ENCODE measurements at regions not wholly inside any gene's neighbourhood (a gene's known extent, or its start where the extent isn't known, plus 50 kb on each side); places are given as distances from the start of the nearest gene placed in this dataset.

DNA sequence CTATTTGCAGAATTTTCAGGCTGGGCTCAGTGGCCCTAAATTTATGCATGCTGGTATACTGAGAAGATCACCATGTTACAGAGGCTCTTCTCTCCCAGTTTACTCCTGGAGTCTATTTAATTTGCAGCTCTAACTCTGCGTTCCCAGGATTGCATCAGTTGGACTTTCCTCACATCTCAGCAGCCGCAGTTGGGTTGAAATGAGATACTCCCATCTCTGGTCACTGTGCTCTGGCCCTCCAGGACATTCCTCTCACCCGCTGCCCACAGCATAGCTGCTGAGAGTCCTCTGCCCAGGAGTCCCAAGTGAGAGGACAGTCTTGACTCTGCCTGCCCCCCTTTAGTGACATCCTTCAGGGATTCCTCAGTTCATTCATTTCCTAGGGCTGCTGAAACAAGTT, 150.9 kb downstream of the LACC1 start:
- Histone ChIP-seq H3K4me3 (ENCODE audit: low read depth, low read length) (no peak overlapping the region), H3K4me1 (ENCODE audit: control insufficient read depth, insufficient read depth, low read length) (no peaks in the 10 kb centered on the region), H3K9me3 (ENCODE audit: control insufficient read depth, insufficient read depth, low read depth, low read length) (no peaks in the 10 kb centered on the region), H3K27ac (ENCODE audit: extremely low read depth, low read depth, low read length) (no peak overlapping the region), H3K36me3 (ENCODE audit: control insufficient read depth in 2 of 2, insufficient read depth in 1 of 2, low read length in 2 of 2) (no peaks in the 10 kb centered on the region)
- POLR2A ChIA-PET, result no interaction called here
- CTCF ChIA-PET, result interaction anchor here (0.6 kb wide), 1 partner anchor 16 kb away, joined by 4 read pairs; no protein-coding TSS in a partner anchor
- TF ChIP-seq ZNF629 (tag by site-specific recombination; IDR thresholded peaks at IDR 0.05) (no peak), ZFP37 (tag by site-specific recombination; IDR thresholded peaks at IDR 0.05) (no peak), ZBTB21 (tag by site-specific recombination; IDR thresholded peaks at IDR 0.05) (no peak), ZNF140 (tag by site-specific recombination; IDR thresholded peaks at IDR 0.05) (no peak), ZNF623 (tag by site-specific recombination; IDR thresholded peaks at IDR 0.05) (no peak), ZNF658 (tag by site-specific recombination; IDR thresholded peaks at IDR 0.05) (no peak), EGR2 (tag by site-specific recombination; IDR thresholded peaks at IDR 0.05; ENCODE audit: low read depth) (no peak), ZNF548 (tag by site-specific recombination; IDR thresholded peaks at IDR 0.05) (no peak), ZNF768 (tag by site-specific recombination; IDR thresholded peaks at IDR 0.05) (no peak), ZNF133 (tag by site-specific recombination; IDR thresholded peaks at IDR 0.05) (no peak), IKZF3 (tag by site-specific recombination; IDR thresholded peaks at IDR 0.05) (no peak), SP2 (tag by site-specific recombination; IDR thresholded peaks at IDR 0.05) (no peak)
- TF ChIP-seq, protein P1, sequence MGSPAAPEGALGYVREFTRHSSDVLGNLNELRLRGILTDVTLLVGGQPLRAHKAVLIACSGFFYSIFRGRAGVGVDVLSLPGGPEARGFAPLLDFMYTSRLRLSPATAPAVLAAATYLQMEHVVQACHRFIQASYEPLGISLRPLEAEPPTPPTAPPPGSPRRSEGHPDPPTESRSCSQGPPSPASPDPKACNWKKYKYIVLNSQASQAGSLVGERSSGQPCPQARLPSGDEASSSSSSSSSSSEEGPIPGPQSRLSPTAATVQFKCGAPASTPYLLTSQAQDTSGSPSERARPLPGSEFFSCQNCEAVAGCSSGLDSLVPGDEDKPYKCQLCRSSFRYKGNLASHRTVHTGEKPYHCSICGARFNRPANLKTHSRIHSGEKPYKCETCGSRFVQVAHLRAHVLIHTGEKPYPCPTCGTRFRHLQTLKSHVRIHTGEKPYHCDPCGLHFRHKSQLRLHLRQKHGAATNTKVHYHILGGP (tag by site-specific recombination; IDR thresholded peaks at IDR 0.05), result no peak
- TF ChIP-seq, protein P2, sequence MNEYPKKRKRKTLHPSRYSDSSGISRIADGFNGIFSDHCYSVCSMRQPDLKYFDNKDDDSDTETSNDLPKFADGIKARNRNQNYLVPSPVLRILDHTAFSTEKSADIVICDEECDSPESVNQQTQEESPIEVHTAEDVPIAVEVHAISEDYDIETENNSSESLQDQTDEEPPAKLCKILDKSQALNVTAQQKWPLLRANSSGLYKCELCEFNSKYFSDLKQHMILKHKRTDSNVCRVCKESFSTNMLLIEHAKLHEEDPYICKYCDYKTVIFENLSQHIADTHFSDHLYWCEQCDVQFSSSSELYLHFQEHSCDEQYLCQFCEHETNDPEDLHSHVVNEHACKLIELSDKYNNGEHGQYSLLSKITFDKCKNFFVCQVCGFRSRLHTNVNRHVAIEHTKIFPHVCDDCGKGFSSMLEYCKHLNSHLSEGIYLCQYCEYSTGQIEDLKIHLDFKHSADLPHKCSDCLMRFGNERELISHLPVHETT (tag by site-specific recombination; IDR thresholded peaks at IDR 0.05), result no peak
- TF ChIP-seq, protein P3, sequence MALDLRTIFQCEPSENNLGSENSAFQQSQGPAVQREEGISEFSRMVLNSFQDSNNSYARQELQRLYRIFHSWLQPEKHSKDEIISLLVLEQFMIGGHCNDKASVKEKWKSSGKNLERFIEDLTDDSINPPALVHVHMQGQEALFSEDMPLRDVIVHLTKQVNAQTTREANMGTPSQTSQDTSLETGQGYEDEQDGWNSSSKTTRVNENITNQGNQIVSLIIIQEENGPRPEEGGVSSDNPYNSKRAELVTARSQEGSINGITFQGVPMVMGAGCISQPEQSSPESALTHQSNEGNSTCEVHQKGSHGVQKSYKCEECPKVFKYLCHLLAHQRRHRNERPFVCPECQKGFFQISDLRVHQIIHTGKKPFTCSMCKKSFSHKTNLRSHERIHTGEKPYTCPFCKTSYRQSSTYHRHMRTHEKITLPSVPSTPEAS (tag by site-specific recombination; IDR thresholded peaks at IDR 0.05), result no peak
- TF ChIP-seq, protein P4, sequence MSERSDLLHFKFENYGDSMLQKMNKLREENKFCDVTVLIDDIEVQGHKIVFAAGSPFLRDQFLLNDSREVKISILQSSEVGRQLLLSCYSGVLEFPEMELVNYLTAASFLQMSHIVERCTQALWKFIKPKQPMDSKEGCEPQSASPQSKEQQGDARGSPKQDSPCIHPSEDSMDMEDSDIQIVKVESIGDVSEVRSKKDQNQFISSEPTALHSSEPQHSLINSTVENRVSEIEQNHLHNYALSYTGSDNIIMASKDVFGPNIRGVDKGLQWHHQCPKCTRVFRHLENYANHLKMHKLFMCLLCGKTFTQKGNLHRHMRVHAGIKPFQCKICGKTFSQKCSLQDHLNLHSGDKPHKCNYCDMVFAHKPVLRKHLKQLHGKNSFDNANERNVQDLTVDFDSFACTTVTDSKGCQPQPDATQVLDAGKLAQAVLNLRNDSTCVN (tag by site-specific recombination; optimal IDR thresholded peaks at IDR 0.05), result no peak

DNA sequence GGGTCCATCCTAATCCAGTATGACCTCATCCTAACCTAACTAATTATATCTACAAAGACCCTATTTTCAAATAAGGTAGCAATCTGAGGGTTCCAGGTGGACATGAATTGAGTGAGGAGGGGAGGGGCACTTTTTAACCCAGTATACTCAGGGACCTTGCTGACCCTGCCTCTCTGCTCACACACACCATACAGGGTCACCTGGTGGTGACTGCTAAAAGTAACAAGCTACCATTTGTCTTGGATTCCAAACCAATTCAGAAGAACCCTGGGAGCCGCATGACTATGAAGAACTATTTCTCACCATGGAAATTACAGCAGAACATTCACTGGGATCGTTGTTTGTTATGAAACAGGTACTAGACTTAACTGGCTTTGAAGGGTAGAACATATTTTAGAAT, 151.9 kb downstream of the LACC1 start:
- Histone ChIP-seq H3K4me3 (ENCODE audit: low read depth, low read length) (no peak overlapping the region), H3K27ac (ENCODE audit: extremely low read depth, low read depth, low read length) (no peak overlapping the region), H3K9me3 (ENCODE audit: control insufficient read depth, insufficient read depth, low read depth, low read length) (no peaks in the 10 kb centered on the region), H3K4me1 (ENCODE audit: control insufficient read depth, insufficient read depth, low read length) (no peaks in the 10 kb centered on the region), H3K36me3 (ENCODE audit: control insufficient read depth in 2 of 2, insufficient read depth in 1 of 2, low read length in 2 of 2) (no peaks in the 10 kb centered on the region)
- ChIA-PET POLR2A (no interaction called here), CTCF (interaction anchor here (1.0 kb wide), 1 partner anchor 13 kb away, joined by 3 read pairs; no protein-coding TSS in a partner anchor)
- no peak for TF ChIP-seq ZNF48 (tag by site-specific recombination; IDR thresholded peaks at IDR 0.05)
- TF ChIP-seq ZSCAN16 (tag by site-specific recombination; IDR thresholded peaks at IDR 0.05), result no peak
- TF ChIP-seq, protein P5, sequence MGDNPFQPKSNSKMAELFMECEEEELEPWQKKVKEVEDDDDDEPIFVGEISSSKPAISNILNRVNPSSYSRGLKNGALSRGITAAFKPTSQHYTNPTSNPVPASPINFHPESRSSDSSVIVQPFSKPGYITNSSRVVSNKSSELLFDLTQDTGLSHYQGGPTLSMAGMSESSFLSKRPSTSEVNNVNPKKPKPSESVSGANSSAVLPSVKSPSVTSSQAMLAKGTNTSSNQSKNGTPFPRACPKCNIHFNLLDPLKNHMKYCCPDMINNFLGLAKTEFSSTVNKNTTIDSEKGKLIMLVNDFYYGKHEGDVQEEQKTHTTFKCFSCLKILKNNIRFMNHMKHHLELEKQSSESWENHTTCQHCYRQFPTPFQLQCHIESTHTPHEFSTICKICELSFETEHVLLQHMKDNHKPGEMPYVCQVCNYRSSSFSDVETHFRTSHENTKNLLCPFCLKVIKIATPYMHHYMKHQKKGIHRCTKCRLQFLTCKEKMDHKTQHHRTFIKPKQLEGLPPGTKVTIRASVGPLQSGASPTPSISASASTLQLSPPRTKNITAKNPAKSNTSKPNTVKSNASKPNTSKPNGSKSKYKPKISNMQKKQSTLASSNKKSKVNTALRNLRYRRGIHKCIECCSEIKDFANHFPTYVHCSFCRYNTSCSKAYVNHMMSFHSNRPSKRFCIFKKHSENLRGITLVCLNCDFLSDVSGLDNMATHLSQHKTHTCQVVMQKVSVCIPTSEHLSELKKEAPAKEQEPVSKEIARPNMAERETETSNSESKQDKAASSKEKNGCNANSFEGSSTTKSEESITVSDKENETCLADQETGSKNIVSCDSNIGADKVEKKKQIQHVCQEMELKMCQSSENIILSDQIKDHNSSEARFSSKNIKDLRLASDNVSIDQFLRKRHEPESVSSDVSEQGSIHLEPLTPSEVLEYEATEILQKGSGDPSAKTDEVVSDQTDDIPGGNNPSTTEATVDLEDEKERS (tag by site-specific recombination; IDR thresholded peaks at IDR 0.05), result no peak
- TF ChIP-seq KLF10 (tag by site-specific recombination; IDR thresholded peaks at IDR 0.05), result no peak
- TF ChIP-seq, protein P6, sequence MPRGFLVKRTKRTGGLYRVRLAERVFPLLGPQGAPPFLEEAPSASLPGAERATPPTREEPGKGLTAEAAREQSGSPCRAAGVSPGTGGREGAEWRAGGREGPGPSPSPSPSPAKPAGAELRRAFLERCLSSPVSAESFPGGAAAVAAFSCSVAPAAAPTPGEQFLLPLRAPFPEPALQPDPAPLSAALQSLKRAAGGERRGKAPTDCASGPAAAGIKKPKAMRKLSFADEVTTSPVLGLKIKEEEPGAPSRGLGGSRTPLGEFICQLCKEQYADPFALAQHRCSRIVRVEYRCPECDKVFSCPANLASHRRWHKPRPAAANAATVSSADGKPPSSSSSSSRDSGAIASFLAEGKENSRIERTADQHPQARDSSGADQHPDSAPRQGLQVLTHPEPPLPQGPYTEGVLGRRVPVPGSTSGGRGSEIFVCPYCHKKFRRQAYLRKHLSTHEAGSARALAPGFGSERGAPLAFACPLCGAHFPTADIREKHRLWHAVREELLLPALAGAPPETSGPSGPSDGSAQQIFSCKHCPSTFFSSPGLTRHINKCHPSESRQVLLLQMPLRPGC (tag by site-specific recombination; IDR thresholded peaks at IDR 0.05), result no peak
- no peak for TF ChIP-seq ZNF560 (tag by site-specific recombination; IDR thresholded peaks at IDR 0.05; ENCODE audit: borderline replicate concordance)
- TF ChIP-seq, protein P7, sequence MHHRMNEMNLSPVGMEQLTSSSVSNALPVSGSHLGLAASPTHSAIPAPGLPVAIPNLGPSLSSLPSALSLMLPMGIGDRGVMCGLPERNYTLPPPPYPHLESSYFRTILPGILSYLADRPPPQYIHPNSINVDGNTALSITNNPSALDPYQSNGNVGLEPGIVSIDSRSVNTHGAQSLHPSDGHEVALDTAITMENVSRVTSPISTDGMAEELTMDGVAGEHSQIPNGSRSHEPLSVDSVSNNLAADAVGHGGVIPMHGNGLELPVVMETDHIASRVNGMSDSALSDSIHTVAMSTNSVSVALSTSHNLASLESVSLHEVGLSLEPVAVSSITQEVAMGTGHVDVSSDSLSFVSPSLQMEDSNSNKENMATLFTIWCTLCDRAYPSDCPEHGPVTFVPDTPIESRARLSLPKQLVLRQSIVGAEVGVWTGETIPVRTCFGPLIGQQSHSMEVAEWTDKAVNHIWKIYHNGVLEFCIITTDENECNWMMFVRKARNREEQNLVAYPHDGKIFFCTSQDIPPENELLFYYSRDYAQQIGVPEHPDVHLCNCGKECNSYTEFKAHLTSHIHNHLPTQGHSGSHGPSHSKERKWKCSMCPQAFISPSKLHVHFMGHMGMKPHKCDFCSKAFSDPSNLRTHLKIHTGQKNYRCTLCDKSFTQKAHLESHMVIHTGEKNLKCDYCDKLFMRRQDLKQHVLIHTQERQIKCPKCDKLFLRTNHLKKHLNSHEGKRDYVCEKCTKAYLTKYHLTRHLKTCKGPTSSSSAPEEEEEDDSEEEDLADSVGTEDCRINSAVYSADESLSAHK (tag by site-specific recombination; IDR thresholded peaks at IDR 0.05), result no peak
